HG02798 (cell line): ENCODE measurements at regions not wholly inside any gene's neighbourhood (a gene's known extent, or its start where the extent isn't known, plus 50 kb on each side); places are given as distances from the start of the nearest gene placed in this dataset.

Experiments
- ATAC-seq: cut with Tn5 transposase; IDR thresholded peaks from one replicate; pipeline ENCODE4 v1.9.1; 2021; ENCODE audit warnings: mild to moderate bottlenecking; ENCODE audit not compliant: unreplicated experiment, poor library complexity

DNA sequence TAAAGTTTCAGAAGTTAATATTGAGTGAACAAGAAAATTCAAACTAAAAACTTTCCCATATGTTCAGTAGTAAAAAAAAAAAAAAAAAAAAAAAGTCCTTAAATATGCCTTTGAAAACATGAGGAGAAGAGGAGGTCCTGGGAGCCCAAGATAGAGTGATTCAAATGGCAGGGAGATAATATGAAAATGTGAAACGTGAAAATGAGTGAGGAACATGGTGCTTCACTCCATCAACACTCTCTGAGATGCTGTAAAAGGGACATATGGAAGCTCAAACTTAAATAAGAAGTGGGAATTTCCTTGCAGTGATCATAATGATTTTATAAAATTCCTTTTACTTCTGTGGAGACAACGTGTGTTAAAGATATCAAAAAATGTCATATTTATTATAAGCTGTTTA is 423.9 kb downstream of the PABPC4L start:
- no peak for ATAC-seq

DNA sequence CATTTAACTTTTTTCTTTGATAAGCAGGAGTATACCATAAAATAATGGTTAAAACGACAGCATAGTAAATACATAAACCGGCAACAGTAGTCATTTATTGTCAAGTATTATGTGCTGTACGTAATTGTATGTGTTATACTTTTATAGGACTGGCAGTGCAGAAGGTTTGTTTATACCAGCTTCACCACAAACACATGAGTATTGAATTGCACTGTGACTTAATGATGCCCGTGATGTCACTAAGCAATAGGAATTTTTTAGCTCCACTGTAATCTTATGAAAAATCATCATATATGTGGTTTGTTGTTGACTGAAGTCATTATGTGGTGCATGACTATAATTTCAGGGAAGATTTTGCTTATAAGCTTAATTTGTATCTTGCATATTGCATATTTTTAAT is 424.6 kb downstream of the PABPC4L start:
- ATAC-seq: no peak

DNA sequence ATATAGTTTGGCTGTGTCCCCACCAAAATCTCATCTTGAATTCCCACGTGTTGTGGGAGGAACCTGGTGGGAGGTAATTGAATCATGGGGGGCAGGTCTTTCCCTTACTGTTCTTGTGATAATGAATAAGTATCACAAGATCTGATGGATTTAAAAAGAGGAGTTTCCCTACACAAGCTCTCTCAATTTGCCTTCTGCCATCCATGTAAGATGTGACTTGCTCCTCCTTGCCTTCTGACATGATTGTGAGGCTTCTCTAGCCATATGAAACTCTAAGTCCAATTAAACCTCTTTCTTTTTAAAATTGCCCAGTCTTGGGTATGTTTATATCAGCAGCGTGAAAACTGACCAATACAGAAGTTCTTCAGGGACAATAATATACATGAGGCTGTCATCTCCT is 425.1 kb downstream of the PABPC4L start:
- ATAC-seq: no peak

DNA sequence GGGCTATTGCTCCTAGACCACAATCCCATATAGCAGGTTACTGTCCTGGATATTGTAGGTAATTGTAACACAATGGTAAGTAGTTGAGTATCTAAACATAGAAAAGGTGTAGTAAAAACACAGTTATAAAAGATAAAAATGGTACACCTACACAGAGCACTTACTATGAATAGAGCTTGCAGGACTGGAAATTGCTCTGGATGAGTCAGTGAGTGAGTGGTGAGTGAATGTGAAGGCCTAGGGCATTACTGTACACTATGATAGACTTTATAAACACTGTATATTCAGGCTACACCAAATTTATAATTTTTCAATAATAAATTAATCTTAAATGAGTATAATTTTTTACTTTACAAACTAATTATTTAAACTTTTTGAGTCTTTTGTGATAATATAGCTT is 425.7 kb downstream of the PABPC4L start:
- ATAC-seq: no peak

DNA sequence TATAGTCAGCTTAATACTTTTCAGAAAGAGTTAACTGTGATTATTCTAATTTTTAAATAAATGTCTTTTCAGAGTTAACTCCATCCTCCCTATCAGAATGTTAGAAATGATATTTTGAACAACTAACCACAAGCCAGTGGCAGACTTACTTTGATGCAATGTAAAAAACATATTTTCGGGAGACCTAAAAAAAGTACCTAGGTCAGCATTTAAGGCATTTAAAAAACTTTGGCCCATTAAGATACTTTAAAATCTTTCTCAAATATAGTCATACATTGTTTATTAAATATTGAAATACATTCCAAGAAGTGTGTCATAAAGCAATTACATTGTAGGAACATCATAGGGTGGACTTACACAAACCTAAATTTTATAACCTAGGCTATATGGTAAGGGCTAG is 426.1 kb downstream of the PABPC4L start:
- no peak for ATAC-seq

DNA sequence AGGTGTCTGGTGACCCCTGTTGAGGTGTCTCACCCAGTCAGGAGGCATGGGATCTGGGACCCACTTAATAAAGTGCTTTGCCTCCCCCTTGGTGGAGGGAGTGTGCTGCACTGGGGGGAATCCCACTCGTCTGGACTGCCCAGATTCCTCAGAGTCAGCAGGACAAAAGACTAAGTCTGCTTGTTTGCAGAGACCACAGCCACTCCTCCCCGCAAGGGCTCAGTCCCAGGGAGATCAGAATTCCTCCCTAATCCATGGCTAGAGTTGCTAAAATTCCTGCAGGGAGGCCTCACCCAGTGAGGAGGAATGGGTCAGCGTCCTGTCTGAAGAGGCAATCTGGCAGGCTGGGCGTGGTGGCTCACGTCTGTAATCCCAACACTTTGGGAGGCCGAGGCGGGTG is 442.2 kb downstream of the PABPC4L start:
- no peak for ATAC-seq

DNA sequence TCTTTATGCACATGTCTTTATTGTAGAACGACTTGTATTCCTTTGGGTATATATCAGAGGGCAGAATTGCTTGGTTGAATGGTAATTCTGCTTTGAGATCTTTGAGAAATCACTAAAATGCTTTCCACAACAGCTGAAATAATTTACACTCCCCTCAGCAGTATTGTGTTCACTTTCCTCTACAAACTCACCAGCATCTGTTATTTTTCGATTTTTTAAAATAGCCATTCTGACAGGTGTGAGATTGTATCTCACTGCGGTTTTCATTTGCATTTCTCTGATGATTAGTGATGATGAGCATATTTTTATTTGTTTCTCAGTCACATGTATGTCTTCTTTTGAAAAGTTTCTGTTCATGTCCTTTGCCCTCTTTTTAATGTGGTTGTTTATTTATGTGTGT is 459.8 kb downstream of the PABPC4L start:
- ATAC-seq: no peak

DNA sequence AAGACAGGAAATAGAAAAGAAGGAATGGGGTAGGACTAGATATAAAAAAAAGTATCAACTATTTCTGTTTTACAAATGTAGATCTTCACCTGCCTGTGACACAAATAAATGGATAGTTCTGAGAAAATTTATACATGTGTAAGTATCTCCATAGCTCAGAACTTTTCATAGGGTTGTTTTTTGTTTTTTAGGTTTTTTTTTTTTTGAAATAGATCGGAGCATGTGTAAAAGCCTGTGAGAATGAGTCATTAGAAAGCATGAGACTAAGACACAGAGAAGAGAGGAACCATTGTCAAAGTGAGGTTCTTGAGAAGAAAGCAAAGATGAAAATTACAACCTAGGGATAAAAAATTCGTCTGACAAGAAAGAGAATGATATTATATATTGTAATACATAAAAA is 481.6 kb downstream of the PABPC4L start:
- no peak for ATAC-seq

DNA sequence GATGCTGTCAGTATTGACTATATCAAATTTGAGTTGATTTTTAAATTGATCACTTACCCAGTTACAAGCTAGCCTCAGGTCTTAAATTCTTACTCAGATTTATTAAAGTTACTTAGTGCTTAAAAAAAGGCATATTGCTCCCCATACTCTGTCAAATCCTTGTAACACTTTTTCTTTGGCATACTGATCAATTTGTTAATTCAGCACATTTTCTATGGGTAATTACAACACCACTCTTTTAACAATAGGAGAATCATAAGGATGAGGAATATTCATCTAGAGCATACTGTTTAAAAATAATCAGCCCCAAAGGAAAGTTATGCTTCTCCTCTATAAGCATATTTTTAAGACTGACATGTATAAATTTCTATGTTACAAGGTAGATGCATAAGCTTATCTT is 482.5 kb downstream of the PABPC4L start:
- ATAC-seq: no peak

DNA sequence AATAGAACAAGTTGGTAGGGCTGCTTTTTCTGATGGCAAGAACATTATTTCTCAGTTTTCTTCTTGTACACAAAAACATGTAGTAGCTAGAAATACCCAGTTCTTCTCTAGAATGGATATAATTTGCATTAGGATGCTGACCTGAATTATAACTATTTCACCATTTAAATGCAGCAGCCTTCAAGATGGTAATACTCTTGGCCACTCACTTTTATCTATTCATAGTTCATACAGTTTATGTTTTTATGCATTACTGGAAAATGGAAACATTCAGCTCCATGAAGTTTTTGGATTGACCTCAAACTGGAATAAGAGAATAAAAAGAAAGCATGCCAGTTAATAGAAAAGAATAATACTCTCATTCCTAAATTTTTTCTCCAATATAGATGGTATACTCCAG is 487.4 kb downstream of the PABPC4L start:
- ATAC-seq: no peak

DNA sequence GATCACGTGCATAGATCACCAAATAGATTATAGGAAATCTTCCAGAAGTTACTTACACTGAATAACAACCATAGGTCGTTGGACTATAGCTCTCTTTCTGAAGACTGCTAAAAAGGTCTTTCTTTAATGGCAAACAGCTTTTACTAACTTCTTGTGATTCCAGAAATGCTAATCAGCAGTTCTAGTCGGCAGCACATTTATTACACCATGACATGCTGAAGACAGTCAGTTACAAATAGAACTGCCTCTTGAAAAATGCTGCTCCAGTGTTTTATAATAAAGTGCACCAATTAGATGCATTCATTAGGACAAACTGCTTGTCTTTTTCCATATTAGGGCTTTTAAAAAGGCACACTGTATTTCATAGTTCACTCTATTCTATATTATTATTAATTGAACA is 488.2 kb downstream of the PABPC4L start:
- no peak for ATAC-seq

DNA sequence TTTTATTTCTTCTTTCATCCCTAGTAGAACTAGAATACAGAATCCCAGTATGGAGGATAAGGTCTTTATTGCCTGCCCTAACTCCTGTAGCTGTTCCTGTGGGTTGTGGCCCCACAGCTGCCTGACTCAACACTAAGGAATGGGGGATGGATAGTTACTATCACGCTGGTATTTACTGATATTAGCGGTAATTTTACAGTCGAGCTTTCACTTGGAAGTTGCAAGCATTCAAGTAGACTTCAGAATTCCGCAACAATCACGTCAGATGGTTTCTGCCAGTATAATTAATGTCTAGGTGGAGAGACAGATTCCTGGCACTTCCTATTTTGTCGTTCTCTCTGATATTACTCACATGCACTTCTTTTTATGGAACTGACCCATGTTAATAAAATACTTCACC is 489.8 kb downstream of the PABPC4L start:
- no peak for ATAC-seq

DNA sequence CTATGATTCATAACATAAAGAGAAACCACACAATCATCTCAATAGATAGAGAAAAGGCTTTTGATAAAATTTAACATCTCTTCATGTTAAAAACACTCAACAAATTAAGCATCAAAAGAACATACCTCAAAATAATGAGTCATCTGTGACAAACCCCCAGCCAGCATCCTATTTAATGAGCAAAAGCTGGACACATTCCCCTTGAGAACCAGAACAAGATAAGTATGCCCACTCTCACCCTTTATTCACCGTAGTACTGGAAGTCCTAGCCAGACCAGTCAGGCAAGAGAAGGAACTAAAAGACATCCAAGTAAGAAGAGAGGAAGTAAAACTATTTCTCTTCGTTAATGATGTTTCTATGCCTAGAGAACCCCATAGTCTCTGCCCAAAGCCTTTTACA is 507.2 kb downstream of the PABPC4L start:
- no peak for ATAC-seq

DNA sequence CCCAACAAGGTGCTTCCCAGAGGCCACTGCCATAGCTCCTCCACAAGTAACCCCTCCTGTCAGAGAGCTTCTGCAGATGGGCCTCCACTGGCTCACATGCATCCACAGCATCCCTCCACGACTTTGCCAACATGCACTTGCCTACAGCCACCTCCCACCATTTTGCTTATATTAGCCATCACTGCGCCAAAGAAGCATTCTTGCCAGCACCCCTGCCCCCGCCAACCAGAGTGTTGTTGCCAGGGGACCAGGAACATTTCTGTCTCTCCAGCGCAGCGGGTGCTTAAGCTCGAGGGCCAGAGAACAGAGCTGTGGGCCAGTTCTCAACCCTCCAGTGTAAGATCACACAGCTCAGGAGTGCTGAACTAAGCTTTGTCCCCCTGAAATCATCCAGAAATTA is 517.6 kb downstream of the PABPC4L start:
- no peak for ATAC-seq

DNA sequence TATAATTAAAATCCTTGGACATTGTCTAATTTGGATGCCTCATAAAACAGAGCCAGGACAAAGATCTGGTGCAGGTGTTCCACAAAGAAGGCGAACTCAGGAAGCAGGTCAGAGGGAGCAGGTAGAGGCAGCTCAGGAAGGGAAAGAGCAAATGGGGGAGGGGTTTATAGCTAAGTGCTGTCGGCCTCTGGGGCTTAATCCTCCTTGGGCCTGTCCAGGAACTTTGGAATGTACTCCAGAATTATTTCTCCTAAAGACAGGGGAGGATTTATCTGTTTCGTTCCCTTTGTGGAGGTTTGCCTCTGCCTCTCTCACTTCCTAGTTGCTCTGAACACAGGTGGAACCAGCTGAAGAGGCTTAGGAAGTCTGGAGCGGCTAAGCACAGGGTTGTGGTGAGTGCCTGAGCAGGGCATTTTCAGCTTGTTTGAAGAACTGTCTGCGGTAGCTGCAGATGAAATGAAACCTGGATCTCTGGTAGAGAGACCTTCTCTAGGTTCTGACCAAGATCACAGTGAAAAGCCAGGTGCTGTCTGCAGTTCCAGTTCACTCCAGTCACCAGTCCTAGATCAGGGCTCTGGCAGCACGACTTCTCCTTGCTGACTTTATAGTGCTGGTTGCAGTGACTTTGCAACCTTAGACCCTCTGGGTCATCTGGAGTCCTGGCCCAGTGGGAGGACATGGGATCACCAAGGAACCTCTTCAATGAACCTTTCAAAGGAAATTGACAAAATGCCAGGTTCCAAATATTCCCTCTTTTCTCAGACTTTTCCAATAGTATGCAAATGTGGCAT is 519.2 kb downstream of the PCDH10 start:
- ATAC-seq: no peak

DNA sequence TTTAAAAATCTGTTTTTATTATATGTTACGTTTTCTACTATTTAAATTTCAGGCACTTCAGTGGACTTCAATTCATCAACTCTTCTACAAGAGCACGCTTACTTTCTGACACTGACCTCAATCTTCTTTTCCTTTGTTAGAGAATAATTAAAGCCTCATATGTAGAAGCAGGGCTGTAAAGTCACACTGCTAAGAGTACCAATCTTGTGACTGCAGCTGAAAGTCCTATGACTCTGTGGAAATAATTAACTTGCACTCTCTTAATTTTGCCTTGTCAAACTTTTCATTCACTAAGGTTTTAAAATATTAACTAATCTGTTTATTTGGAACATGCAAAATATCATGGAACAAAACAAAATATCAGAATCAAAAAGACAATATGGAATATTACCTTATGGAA is 498.1 kb downstream of the PCDH10 start:
- ATAC-seq: no peak

DNA sequence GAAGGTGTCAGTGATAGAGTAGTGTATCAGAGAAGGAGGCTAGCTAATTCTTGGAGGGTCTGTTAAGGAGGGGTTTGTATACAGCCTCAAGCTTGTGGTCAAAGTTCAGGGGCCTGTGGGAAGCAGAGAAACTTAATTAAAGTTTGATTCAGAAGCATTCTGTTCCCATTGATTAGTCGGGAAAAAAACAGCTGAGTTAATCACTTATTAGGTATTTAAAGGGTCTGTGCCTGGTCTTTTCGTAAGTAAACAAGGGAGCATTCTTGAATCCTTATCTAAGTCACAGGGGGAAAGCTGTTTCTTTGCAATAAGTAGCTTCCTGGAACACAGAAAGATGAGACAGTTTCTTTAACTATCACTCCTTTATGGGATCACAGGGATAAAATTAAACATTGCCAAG is 492.1 kb downstream of the PCDH10 start:
- no peak for ATAC-seq

DNA sequence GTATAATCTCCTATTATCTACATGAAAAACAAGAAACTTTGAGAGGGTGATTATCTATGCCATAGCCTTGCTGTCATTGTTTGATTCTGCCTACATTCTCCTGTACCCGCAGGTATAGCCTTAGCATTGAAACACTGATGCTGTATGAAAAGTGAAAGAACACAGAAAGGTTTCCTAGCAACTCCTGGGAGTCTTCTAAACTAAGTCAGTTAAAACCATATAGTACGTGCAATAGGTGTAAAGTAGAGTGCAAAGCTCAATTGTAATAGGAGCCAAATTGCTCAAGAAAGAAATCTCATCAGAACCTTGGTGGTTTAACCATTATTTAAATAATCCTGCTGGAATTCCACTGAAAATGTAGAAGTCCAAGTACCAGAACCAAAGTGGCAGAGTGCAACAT is 489.7 kb downstream of the PCDH10 start:
- no peak for ATAC-seq

DNA sequence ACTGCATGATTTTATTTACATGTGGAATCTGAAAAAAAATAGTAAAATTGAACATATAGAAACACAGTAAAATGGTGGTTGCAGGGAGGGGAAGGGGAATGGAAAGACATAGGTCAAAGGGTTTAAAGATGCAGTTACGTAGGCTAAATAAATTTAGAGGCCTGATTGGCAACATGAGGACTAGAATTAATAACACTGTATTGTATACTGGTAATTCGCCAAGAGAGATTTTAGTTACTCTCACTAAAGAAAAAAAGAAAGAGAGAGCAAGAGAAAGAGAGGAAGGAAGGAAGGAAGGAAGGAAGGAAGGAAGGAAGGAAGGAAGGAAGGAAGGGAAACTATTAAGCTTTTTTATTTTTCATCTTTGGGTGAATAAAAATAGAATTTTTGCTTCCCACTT is 488.1 kb downstream of the PCDH10 start:
- ATAC-seq: no peak

DNA sequence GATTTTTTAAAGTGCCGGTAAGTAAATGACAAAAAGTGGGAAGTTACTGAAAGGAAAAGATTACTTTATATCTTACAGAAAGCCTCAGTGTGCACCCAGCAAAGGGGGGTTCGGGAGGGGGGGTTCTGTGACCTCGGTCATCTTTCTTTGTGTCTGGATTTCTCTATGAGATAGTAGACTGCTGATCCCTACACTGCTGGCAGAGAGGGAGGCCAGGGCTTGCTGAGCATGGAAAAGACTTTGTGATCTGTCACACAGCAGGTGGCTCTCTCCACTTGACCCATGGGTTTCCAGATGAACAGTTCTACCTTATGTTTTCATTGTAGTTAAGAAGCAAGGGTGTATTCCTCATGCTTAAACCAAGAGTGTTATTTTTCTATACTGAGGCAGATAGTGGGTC is 475.6 kb downstream of the PCDH10 start:
- no peak for ATAC-seq

DNA sequence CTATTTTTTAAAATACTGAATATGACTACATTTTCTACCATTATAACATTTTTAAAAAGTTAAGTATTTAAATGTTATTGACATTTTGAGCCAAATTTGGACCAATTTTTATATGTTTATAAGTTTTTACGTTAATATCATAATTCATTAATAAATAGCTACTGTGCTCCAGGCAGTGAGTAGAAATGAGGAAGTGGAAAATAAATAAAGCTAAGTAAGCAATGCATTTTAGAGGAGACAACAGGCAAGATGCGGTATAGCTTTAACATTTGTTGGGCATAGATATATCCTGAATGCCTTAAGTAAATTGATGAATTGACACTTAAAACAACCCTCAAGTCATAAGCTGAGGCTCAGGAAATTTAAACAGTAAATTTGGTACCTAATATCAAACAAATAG is 474.8 kb downstream of the PCDH10 start:
- ATAC-seq: no peak

DNA sequence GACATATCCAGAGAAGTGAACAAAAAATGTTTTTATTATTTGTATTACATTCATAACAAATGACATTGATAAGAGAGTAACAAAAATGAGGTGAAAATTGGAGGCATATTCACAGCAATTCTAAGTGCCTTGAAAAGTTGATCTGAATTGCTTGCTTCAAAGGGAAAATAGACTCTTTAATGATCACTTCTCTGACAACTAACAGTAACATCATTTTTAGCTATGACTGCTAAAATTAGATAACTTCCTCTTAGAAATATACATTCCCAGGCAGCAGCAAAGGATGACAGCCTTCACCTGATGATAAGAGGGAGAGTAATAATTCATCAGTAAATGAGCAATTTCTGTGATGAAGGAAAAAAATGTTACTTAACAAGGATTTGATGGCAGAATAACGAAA is 472.5 kb downstream of the PCDH10 start:
- ATAC-seq: no peak

DNA sequence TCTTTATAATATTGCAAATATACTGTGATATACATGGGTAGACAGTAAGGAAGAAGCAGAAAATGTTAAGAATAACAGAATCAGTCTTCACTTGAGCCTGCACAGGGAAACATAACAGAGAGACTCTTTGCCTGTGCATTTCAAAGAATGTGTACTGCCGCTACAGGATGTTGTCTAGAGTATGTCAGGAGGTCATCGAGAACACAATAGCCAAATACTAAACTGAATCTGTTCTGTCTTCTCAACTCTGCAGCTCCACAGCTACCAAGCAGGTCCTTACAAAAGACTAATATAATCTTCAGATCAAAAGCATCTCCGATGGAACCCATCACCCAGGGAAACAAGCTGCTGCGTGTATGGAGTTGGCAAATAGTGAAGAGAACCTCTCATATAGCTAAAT is 471.5 kb downstream of the PCDH10 start:
- no peak for ATAC-seq
